OCI-LY3 (cell line): ENCODE measurements at regions not wholly inside any gene's neighbourhood (a gene's known extent, or its start where the extent isn't known, plus 50 kb on each side); places are given as distances from the start of the nearest gene placed in this dataset.

ENCODE experiments used
- CTCF ChIP-seq: fragments of 200-600, 300-600 bp; sonication (generic); IDR thresholded peaks from 2 replicates; pipeline ENCODE4 v1.5.1; 2014; ENCODE audit warnings: antibody characterized with exemption, low read length, low read depth
- EZH2phosphoT487 ChIP-seq: fragments of 200-600 bp; shearing (Covaris generic); IDR thresholded peaks from 2 replicates; pipeline ENCODE4 v1.6.1; 2018; ENCODE audit warnings: antibody characterized with exemption, mixed run types, low read depth

DNA sequence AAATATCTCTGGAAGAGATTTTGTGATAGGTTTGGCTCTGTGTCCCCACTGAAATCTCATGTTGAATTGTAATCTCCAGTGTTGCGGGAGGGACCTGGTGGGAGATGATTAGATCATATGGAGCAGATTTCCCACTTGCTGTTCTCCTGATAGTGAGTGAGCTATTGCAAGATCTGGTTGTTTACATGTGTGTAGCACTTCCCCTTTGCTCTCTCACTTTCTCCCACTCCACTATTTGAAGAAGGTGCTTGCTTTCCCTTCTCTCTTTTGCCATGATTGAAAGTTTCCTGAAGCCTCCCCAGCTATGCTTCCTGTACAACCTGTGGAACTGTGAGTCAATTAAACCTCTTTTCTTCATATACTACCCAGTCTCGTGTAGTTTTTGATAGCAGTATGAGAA lies 97.0 kb upstream of the FN1 start:
- no peak for TF ChIP-seq CTCF
- no peak for TF ChIP-seq EZH2phosphoT487
